ENCODE measurements at regions not wholly inside any gene's neighbourhood (a gene's known extent, or its start where the extent isn't known, plus 50 kb on each side); places are given as distances from the start of the nearest gene placed in this dataset.

- H3K9me3 ChIP-seq (ENCODE audit: severe bottlenecking), result no peaks in the 10 kb centered on the region
- TF ChIP-seq CTCF (IDR thresholded peaks at IDR 0.05; ENCODE audit: poor library complexity, severe bottlenecking), result no peak
- no peaks in the 10 kb centered on the region for H3K27me3 ChIP-seq (ENCODE audit: insufficient read depth, poor library complexity, severe bottlenecking)
- H3K36me3 ChIP-seq (ENCODE audit: low read depth), result no peaks in the 10 kb centered on the region
- peak overlapping the region; percentile 61 for H3K27ac ChIP-seq (ENCODE audit: poor library complexity, severe bottlenecking)
- H3K4me1 ChIP-seq (ENCODE audit: insufficient read depth, poor library complexity, severe bottlenecking), result peaks cover 10% of the 10 kb centered on the region
- DNase-seq (ENCODE audit: low spot score) (no peak), ATAC-seq (ENCODE audit: low read depth) (no peak)
- H3K4me3 ChIP-seq (ENCODE audit: severe bottlenecking), result no peak overlapping the region
These were observed 221.6 kb downstream of the RPS24 start for GRCh38 chr10:78255214-78255613.

GRCh38 chr10:78255796-78256638 is 222.4 kb downstream of the RPS24 start:
- peak; percentile 72 for DNase-seq (ENCODE audit: low spot score)
- no peak overlapping the region for H3K4me3 ChIP-seq (ENCODE audit: severe bottlenecking)

GRCh38 chr10:78258323-78259030 is 224.8 kb downstream of the RPS24 start:
- Histone ChIP-seq H3K27me3 (ENCODE audit: insufficient read depth, poor library complexity, severe bottlenecking) (no peaks in the 10 kb centered on the region), H3K27ac (ENCODE audit: poor library complexity, severe bottlenecking) (no peak overlapping the region), H3K4me1 (ENCODE audit: insufficient read depth, poor library complexity, severe bottlenecking) (peaks cover 10% of the 10 kb centered on the region), H3K9me3 (ENCODE audit: severe bottlenecking) (no peaks in the 10 kb centered on the region), H3K36me3 (ENCODE audit: low read depth) (no peaks in the 10 kb centered on the region), H3K4me3 (ENCODE audit: severe bottlenecking) (no peak overlapping the region)
- no peak for TF ChIP-seq CTCF (IDR thresholded peaks at IDR 0.05; ENCODE audit: poor library complexity, severe bottlenecking)
- ATAC-seq (ENCODE audit: low read depth), result no peak
- DNase-seq (ENCODE audit: low spot score), result no peak

More at GRCh38 chr10:78255796-78256638, 222.4 kb downstream of the RPS24 start:
- no peaks in the 10 kb centered on the region for H3K36me3 ChIP-seq (ENCODE audit: low read depth)
- TF ChIP-seq CTCF (IDR thresholded peaks at IDR 0.05; ENCODE audit: poor library complexity, severe bottlenecking), result no peak
- no peaks in the 10 kb centered on the region for H3K9me3 ChIP-seq (ENCODE audit: severe bottlenecking)
- peak; percentile 98 for ATAC-seq (ENCODE audit: low read depth)
- H3K4me1 ChIP-seq (ENCODE audit: insufficient read depth, poor library complexity, severe bottlenecking), result peaks cover 10% of the 10 kb centered on the region
- peak overlapping the region; percentile 61 for H3K27ac ChIP-seq (ENCODE audit: poor library complexity, severe bottlenecking)
- no peaks in the 10 kb centered on the region for H3K27me3 ChIP-seq (ENCODE audit: insufficient read depth, poor library complexity, severe bottlenecking)

GRCh38 chr10:78259391-78259790 is 225.7 kb downstream of the RPS24 start:
- no peak for DNase-seq (ENCODE audit: low spot score)
- TF ChIP-seq CTCF (IDR thresholded peaks at IDR 0.05; ENCODE audit: poor library complexity, severe bottlenecking), result no peak
- Histone ChIP-seq H3K9me3 (ENCODE audit: severe bottlenecking) (no peaks in the 10 kb centered on the region), H3K4me1 (ENCODE audit: insufficient read depth, poor library complexity, severe bottlenecking) (peaks cover 10% of the 10 kb centered on the region), H3K27me3 (ENCODE audit: insufficient read depth, poor library complexity, severe bottlenecking) (no peaks in the 10 kb centered on the region), H3K36me3 (ENCODE audit: low read depth) (no peaks in the 10 kb centered on the region), H3K27ac (ENCODE audit: poor library complexity, severe bottlenecking) (no peak overlapping the region), H3K4me3 (ENCODE audit: severe bottlenecking) (no peak overlapping the region)
- no peak for ATAC-seq (ENCODE audit: low read depth)
